GM12801 (cell line): ENCODE measurements at regions not wholly inside any gene's neighbourhood (a gene's known extent, or its start where the extent isn't known, plus 50 kb on each side); places are given as distances from the start of the nearest gene placed in this dataset.

Experiments used
- CTCF ChIP-seq: IDR thresholded peaks from one replicate; pipeline ENCODE4 v1.5.1; 2011; ENCODE audit warnings: control low read depth; ENCODE audit not compliant: insufficient read length; ENCODE audit errors: extremely low read depth

GRCh38 chr20:52405986-52406385 is 214.4 kb upstream of the ZFP64 start:
- no peak for TF ChIP-seq CTCF

GRCh38 chr20:52405417-52405816 is 213.8 kb upstream of the ZFP64 start:
- TF ChIP-seq CTCF: no peak

- TF ChIP-seq CTCF: no peak
Observed at GRCh38 chr20:52404671-52405070, 213.1 kb upstream of the ZFP64 start.

- TF ChIP-seq CTCF: no peak
Observed at GRCh38 chr20:52402950-52403349, 211.4 kb upstream of the ZFP64 start.

GRCh38 chr20:52402514-52402913 is 210.9 kb upstream of the ZFP64 start:
- no peak for TF ChIP-seq CTCF

GRCh38 chr20:52401431-52401830 is 209.9 kb upstream of the ZFP64 start:
- no peak for TF ChIP-seq CTCF

GRCh38 chr20:52399352-52399751 is 207.8 kb upstream of the ZFP64 start:
- no peak for TF ChIP-seq CTCF

- TF ChIP-seq CTCF: no peak
Observed at GRCh38 chr20:52389606-52390005, 198.0 kb upstream of the ZFP64 start.
